H9 (cell line): ENCODE measurements at regions not wholly inside any gene's neighbourhood (a gene's known extent, or its start where the extent isn't known, plus 50 kb on each side); places are given as distances from the start of the nearest gene placed in this dataset.

Source experiments
- DNase-seq: peaks from one replicate; pipeline ENCODE4 v3.0.0-alpha.2; 2017
- H2AFZ ChIP-seq: one replicate; pipeline ENCODE4 v1.6.1; 2013; ENCODE audit warnings: mild to moderate bottlenecking, low read length, control low read depth, moderate library complexity
- H2AK5ac ChIP-seq: 2 replicates; pipeline ENCODE4 v1.6.1; 2013; ENCODE audit warnings: low read length, control low read depth, mixed read lengths; ENCODE audit not compliant: insufficient read length
- H2BK120ac ChIP-seq: one replicate; pipeline ENCODE4 v1.6.1; 2013; ENCODE audit warnings: low read depth, mild to moderate bottlenecking, low read length, control low read depth, inconsistent platforms; ENCODE audit not compliant: poor library complexity, severe bottlenecking
- H2BK12ac ChIP-seq: 2 replicates; pipeline ENCODE4 v1.6.1; 2013; ENCODE audit warnings: low read length, control low read depth, mixed read lengths, low read depth; ENCODE audit not compliant: insufficient read length
- H2BK15ac ChIP-seq: 2 replicates; pipeline ENCODE4 v1.6.1; 2013; ENCODE audit warnings: low read depth, low read length, control low read depth
- H2BK20ac ChIP-seq: one replicate; pipeline ENCODE4 v1.6.1; 2013; ENCODE audit warnings: low read depth, mild to moderate bottlenecking, low read length, control low read depth, inconsistent platforms; ENCODE audit not compliant: poor library complexity, severe bottlenecking
- H2BK5ac ChIP-seq: 2 replicates; pipeline ENCODE4 v1.6.1; 2013; ENCODE audit warnings: low read length, control low read depth, mixed read lengths; ENCODE audit not compliant: insufficient read length
- H3K14ac ChIP-seq: 2 replicates; pipeline ENCODE4 v1.6.1; 2013; ENCODE audit warnings: low read length, control low read depth; ENCODE audit not compliant: insufficient read depth
- H3K18ac ChIP-seq: 2 replicates; pipeline ENCODE4 v1.6.1; 2013; ENCODE audit warnings: low read depth, mild to moderate bottlenecking, mixed read lengths, low read length, control low read depth; ENCODE audit not compliant: insufficient read length
- H3K23ac ChIP-seq: 2 replicates; pipeline ENCODE4 v1.6.1; 2013; ENCODE audit warnings: low read length, control low read depth, mixed read lengths, low read depth; ENCODE audit not compliant: insufficient read length
- H3K23me2 ChIP-seq: 2 replicates; pipeline ENCODE4 v1.6.1; 2013; ENCODE audit warnings: low read depth, mild to moderate bottlenecking, mixed read lengths, low read length, control low read depth; ENCODE audit not compliant: insufficient read length, poor library complexity, severe bottlenecking
- H3K27ac ChIP-seq: 2 replicates; pipeline ENCODE4 v1.5.1; 2013; ENCODE audit warnings: low read length, control low read depth, mixed read lengths, low read depth; ENCODE audit not compliant: insufficient read length
- H3K27me3 ChIP-seq: 2 replicates; pipeline ENCODE4 v1.6.1; 2013; ENCODE audit warnings: low read length, control low read depth, inconsistent platforms; ENCODE audit not compliant: insufficient read depth
- H3K4ac ChIP-seq: 2 replicates; pipeline ENCODE4 v1.6.1; 2013; ENCODE audit warnings: low read depth, mild to moderate bottlenecking, control low read depth, inconsistent platforms, low read length, moderate library complexity
- H3K4me1 ChIP-seq: 2 replicates; pipeline ENCODE4 v1.6.1; 2013; ENCODE audit warnings: low read length, control low read depth, inconsistent platforms; ENCODE audit not compliant: insufficient read depth
- H3K4me2 ChIP-seq: 2 replicates; pipeline ENCODE4 v1.6.1; 2013; ENCODE audit warnings: low read length, control low read depth, mixed read lengths; ENCODE audit not compliant: insufficient read length, insufficient read depth
- H3K56ac ChIP-seq: 2 replicates; pipeline ENCODE4 v1.6.1; 2013; ENCODE audit warnings: low read depth, mild to moderate bottlenecking, mixed read lengths, low read length, control low read depth; ENCODE audit not compliant: insufficient read length
- H3K79me1 ChIP-seq: 2 replicates; pipeline ENCODE4 v1.6.1; 2013; ENCODE audit warnings: low read depth, mild to moderate bottlenecking, moderate library complexity, low read length, control low read depth, inconsistent platforms; ENCODE audit not compliant: insufficient read depth, poor library complexity, severe bottlenecking
- H3K79me2 ChIP-seq: 2 replicates; pipeline ENCODE4 v1.6.1; 2013; ENCODE audit warnings: low read length, control low read depth, inconsistent platforms; ENCODE audit not compliant: insufficient read depth
- H3K9ac ChIP-seq: 2 replicates; pipeline ENCODE4 v1.6.1; 2013; ENCODE audit warnings: low read length, control low read depth, mixed read lengths; ENCODE audit not compliant: insufficient read length; ENCODE audit errors: extremely low read depth
- H3K9me3 ChIP-seq: one replicate; pipeline ENCODE4 v1.6.1; 2013; ENCODE audit warnings: low read depth, low read length, inconsistent platforms; ENCODE audit not compliant: control insufficient read depth
- H3T11ph ChIP-seq: one replicate; pipeline ENCODE4 v1.6.1; 2013; ENCODE audit warnings: mild to moderate bottlenecking, low read length, control low read depth, inconsistent platforms
- H4K20me1 ChIP-seq: one replicate; pipeline ENCODE4 v1.6.1; 2013; ENCODE audit not compliant: control insufficient read depth, insufficient read length, insufficient read depth
- H4K5ac ChIP-seq: 2 replicates; pipeline ENCODE4 v1.6.1; 2013; ENCODE audit warnings: low read depth, mild to moderate bottlenecking, mixed read lengths, low read length, control low read depth; ENCODE audit not compliant: insufficient read length
- H4K8ac ChIP-seq: replicated peaks from 2 replicates; pipeline ENCODE4 v1.6.1; 2013; ENCODE audit warnings: low read length, control low read depth, mixed read lengths, low read depth; ENCODE audit not compliant: insufficient read length
- H4K91ac ChIP-seq: 2 replicates; pipeline ENCODE4 v1.6.1; 2013; ENCODE audit warnings: low read depth, mild to moderate bottlenecking, moderate library complexity, mixed read lengths, low read length, control low read depth; ENCODE audit not compliant: insufficient read length
- H3K27ac Mint-ChIP-seq, 3 experiments: 2 replicates in 2 of 3; 3 replicates in 1 of 3; pipeline ENCODE4 v1.8.0; 2020 to 2021; ENCODE audit warnings: mixed read lengths in 3 of 3, mild to moderate bottlenecking in 1 of 3, moderate library complexity in 1 of 3
- H3K27me3 Mint-ChIP-seq: 2 replicates; pipeline ENCODE4 v1.8.0; 2021; ENCODE audit warnings: low read depth, mild to moderate bottlenecking, moderate library complexity, mixed read lengths
- H3K36me3 Mint-ChIP-seq, 3 experiments: 2 replicates in 2 of 3; 3 replicates in 1 of 3; pipeline ENCODE4 v1.8.0; 2020 to 2021; ENCODE audit warnings: low read depth in 3 of 3, mixed read lengths in 3 of 3; ENCODE audit not compliant: insufficient read depth in 1 of 3
- H3K4me1 Mint-ChIP-seq, 2 experiments: 2 replicates each; pipeline ENCODE4 v1.8.0; 2020; ENCODE audit warnings: mixed read lengths in 2 of 2
- H3K4me3 Mint-ChIP-seq, 2 experiments: 2 replicates in 1 of 2; 3 replicates in 1 of 2; pipeline ENCODE4 v1.8.0; 2020 to 2021; ENCODE audit warnings: mild to moderate bottlenecking in 2 of 2, mixed read lengths in 2 of 2, moderate library complexity in 1 of 2
- H3K9me3 Mint-ChIP-seq, 2 experiments: 2 replicates in 1 of 2; 3 replicates in 1 of 2; pipeline ENCODE4 v1.8.0; 2020; ENCODE audit warnings: mild to moderate bottlenecking in 2 of 2, mixed read lengths in 2 of 2, moderate library complexity in 1 of 2
- CTCF ChIP-seq: fragments of 200-600 bp; sonication (generic); conservative IDR thresholded peaks from 3 replicates; pipeline ENCODE4 v1.8.0; 2021; ENCODE audit warnings: antibody characterized with exemption, mild to moderate bottlenecking
- WGBS: extraction: QIAGEN DNeasy Blood & Tissue Kit; methylation state at CpG from one replicate; pipeline ENCODE4 v1.1.7; 2013; ENCODE audit warnings: missing lambda C conversion rate, low lambda C conversion rate, mixed read lengths; ENCODE audit not compliant: insufficient read length; ENCODE audit errors: extremely low coverage; 5-methylcytosine and 5-hydroxymethylcytosine counted together

GRCh38 chr20:1790386-1790785 is 104.8 kb upstream of the SIRPA start:
- H2BK20ac ChIP-seq, result no peak overlapping the region
- H3K4ac ChIP-seq, result no peak overlapping the region
- H2BK12ac ChIP-seq, result no peak overlapping the region
- H3K27me3 ChIP-seq, result no peaks in the 10 kb centered on the region
- H2BK120ac ChIP-seq, result no peak overlapping the region
- no peaks in the 10 kb centered on the region for H3K9me3 ChIP-seq
- H3K9ac ChIP-seq, result no peak overlapping the region
- H3K36me3 Mint-ChIP-seq, result no peaks in the 10 kb centered on the region
- no peak overlapping the region for H4K5ac ChIP-seq
- no peak for DNase-seq
- no peak for TF ChIP-seq CTCF
- H2AK5ac ChIP-seq, result no peak overlapping the region
- H3K79me1 ChIP-seq, result no peaks in the 10 kb centered on the region
- H3K4me2 ChIP-seq, result no peak overlapping the region
- H3K18ac ChIP-seq, result no peak overlapping the region
- H4K8ac ChIP-seq, result no peak overlapping the region
- H4K20me1 ChIP-seq, result no peaks in the 10 kb centered on the region
- H3K56ac ChIP-seq, result no peak overlapping the region
- H3K4me1 ChIP-seq, result no peaks in the 10 kb centered on the region
- no peak overlapping the region for H3K4me3 Mint-ChIP-seq
- H2BK15ac ChIP-seq, result no peak overlapping the region
- H2AFZ ChIP-seq, result no peak overlapping the region
- H3K9me3 Mint-ChIP-seq, result peaks cover 2% of the 10 kb centered on the region in 2 experiments; a peak in 2 of 5 replicates
- no peak overlapping the region for H3K14ac ChIP-seq
- H3K27me3 Mint-ChIP-seq, result peaks cover 51% of the 10 kb centered on the region
- H3K23ac ChIP-seq, result no peak overlapping the region
- no CpG with 5 or more reads among the region's 3 CpGs for WGBS
- no peaks in the 10 kb centered on the region for H3K4me1 Mint-ChIP-seq
- H4K91ac ChIP-seq, result no peak overlapping the region
- H2BK5ac ChIP-seq, result no peak overlapping the region
- no peak overlapping the region for H3K27ac Mint-ChIP-seq
- no peaks in the 10 kb centered on the region for H3K79me2 ChIP-seq
- no peak overlapping the region for H3K27ac ChIP-seq
- H3K23me2 ChIP-seq, result no peaks in the 10 kb centered on the region
- no peak overlapping the region for H3T11ph ChIP-seq
